ENCODE measurements at regions not wholly inside any gene's neighbourhood (a gene's known extent, or its start where the extent isn't known, plus 50 kb on each side); places are given as distances from the start of the nearest gene placed in this dataset.

GRCh38 chr13:106056851-106057250 is 478.6 kb downstream of the EFNB2 start:
- H3K4me2 ChIP-seq (ENCODE audit: low read length), result no peak overlapping the region
- TF ChIP-seq CTCF (IDR thresholded peaks at IDR 0.05; ENCODE audit: low read depth, low read length, poor library complexity, severe bottlenecking), result no peak
- no peak for TF ChIP-seq EZH2phosphoT487 (IDR thresholded peaks at IDR 0.05; ENCODE audit: borderline replicate concordance, low read length)
- H3F3A ChIP-seq (ENCODE audit: control insufficient read depth, insufficient read depth), result no peaks in the 10 kb centered on the region
- H3K79me2 ChIP-seq (ENCODE audit: control insufficient read depth, low read length), result no peaks in the 10 kb centered on the region
- no peaks in the 10 kb centered on the region for H3K9me3 ChIP-seq (ENCODE audit: control insufficient read depth, insufficient read depth, low read length)
- H3K9me2 ChIP-seq (replicated peaks; ENCODE audit: control insufficient read depth, low read length), result no peaks in the 10 kb centered on the region
- no peaks in the 10 kb centered on the region for H3K36me3 ChIP-seq (ENCODE audit: control insufficient read depth, low read length)
- no peak overlapping the region for H3K27ac ChIP-seq (ENCODE audit: low read depth, low read length)
- no peak overlapping the region for H3K4me3 ChIP-seq (ENCODE audit: low read length)
- no peaks in the 10 kb centered on the region for H3K27me3 ChIP-seq (ENCODE audit: control insufficient read depth, low read length)
- no peaks in the 10 kb centered on the region for H3K4me1 ChIP-seq (ENCODE audit: control insufficient read depth, low read length)
- H4K20me1 ChIP-seq (ENCODE audit: control insufficient read depth, insufficient read depth, low read depth, low read length), result no peaks in the 10 kb centered on the region

- no peak overlapping the region for H3K4me3 ChIP-seq (ENCODE audit: low read length)
- no peaks in the 10 kb centered on the region for H3K79me2 ChIP-seq (ENCODE audit: control insufficient read depth, low read length)
- no peak overlapping the region for H3K4me2 ChIP-seq (ENCODE audit: low read length)
- TF ChIP-seq CTCF (IDR thresholded peaks at IDR 0.05; ENCODE audit: low read depth, low read length, poor library complexity, severe bottlenecking) (no peak), EZH2phosphoT487 (IDR thresholded peaks at IDR 0.05; ENCODE audit: borderline replicate concordance, low read length) (no peak)
- H3K36me3 ChIP-seq (ENCODE audit: control insufficient read depth, low read length), result no peaks in the 10 kb centered on the region
- no peaks in the 10 kb centered on the region for H4K20me1 ChIP-seq (ENCODE audit: control insufficient read depth, insufficient read depth, low read depth, low read length)
- no peaks in the 10 kb centered on the region for H3K9me3 ChIP-seq (ENCODE audit: control insufficient read depth, insufficient read depth, low read length)
- no peaks in the 10 kb centered on the region for H3K4me1 ChIP-seq (ENCODE audit: control insufficient read depth, low read length)
- H3K27me3 ChIP-seq (ENCODE audit: control insufficient read depth, low read length), result no peaks in the 10 kb centered on the region
- no peaks in the 10 kb centered on the region for H3F3A ChIP-seq (ENCODE audit: control insufficient read depth, insufficient read depth)
- H3K27ac ChIP-seq (ENCODE audit: low read depth, low read length), result no peak overlapping the region
- no peaks in the 10 kb centered on the region for H3K9me2 ChIP-seq (replicated peaks; ENCODE audit: control insufficient read depth, low read length)
Observed at GRCh38 chr13:106052200-106052767, 483.2 kb downstream of the EFNB2 start.

GRCh38 chr13:106049171-106049570 is 486.3 kb downstream of the EFNB2 start:
- Histone ChIP-seq H3K4me2 (ENCODE audit: low read length) (no peak overlapping the region), H3K27me3 (ENCODE audit: control insufficient read depth, low read length) (no peaks in the 10 kb centered on the region), H3F3A (ENCODE audit: control insufficient read depth, insufficient read depth) (no peaks in the 10 kb centered on the region), H3K4me3 (ENCODE audit: low read length) (no peak overlapping the region), H3K79me2 (ENCODE audit: control insufficient read depth, low read length) (no peaks in the 10 kb centered on the region), H3K9me3 (ENCODE audit: control insufficient read depth, insufficient read depth, low read length) (no peaks in the 10 kb centered on the region), H3K36me3 (ENCODE audit: control insufficient read depth, low read length) (no peaks in the 10 kb centered on the region), H3K4me1 (ENCODE audit: control insufficient read depth, low read length) (no peaks in the 10 kb centered on the region), H3K9me2 (replicated peaks; ENCODE audit: control insufficient read depth, low read length) (no peaks in the 10 kb centered on the region), H3K27ac (ENCODE audit: low read depth, low read length) (no peak overlapping the region), H4K20me1 (ENCODE audit: control insufficient read depth, insufficient read depth, low read depth, low read length) (no peaks in the 10 kb centered on the region)
- no peak for TF ChIP-seq CTCF (IDR thresholded peaks at IDR 0.05; ENCODE audit: low read depth, low read length, poor library complexity, severe bottlenecking)
- TF ChIP-seq EZH2phosphoT487 (IDR thresholded peaks at IDR 0.05; ENCODE audit: borderline replicate concordance, low read length), result no peak
